Duodenal mucosa (tissue), 2 donors: ENCODE measurements at regions not wholly inside any gene's neighbourhood (a gene's known extent, or its start where the extent isn't known, plus 50 kb on each side); places are given as distances from the start of the nearest gene placed in this dataset.
"Not testable (repeated sequence)": the region's sequence is repeated elsewhere in the genome, so short reads cannot be mapped to it uniquely, and the experiment has no call there.

ENCODE experiments used
- H3K27ac ChIP-seq: one replicate; pipeline ENCODE4 v1.7.0; 2013; ENCODE audit warnings: low read depth, low read length
- H3K27me3 ChIP-seq, 2 donors: one replicate each; pipeline ENCODE4 v1.7.0; 2013; ENCODE audit warnings: low read length in 2 of 2, control low read depth in 1 of 2; ENCODE audit not compliant: insufficient read depth in 2 of 2, control insufficient read depth in 1 of 2
- H3K36me3 ChIP-seq, 2 donors: one replicate each; pipeline ENCODE4 v1.7.0; 2013; ENCODE audit warnings: low read length in 2 of 2, control low read depth in 1 of 2; ENCODE audit not compliant: insufficient read depth in 2 of 2, control insufficient read depth in 1 of 2
- H3K4me1 ChIP-seq, 2 donors: one replicate each; pipeline ENCODE4 v1.7.0; 2013; ENCODE audit warnings: low read length in 2 of 2, control low read depth in 1 of 2; ENCODE audit not compliant: insufficient read depth in 2 of 2, control insufficient read depth in 1 of 2
- H3K4me3 ChIP-seq, 2 donors: one replicate each; pipeline ENCODE4 v1.7.0; 2013; ENCODE audit warnings: low read length in 2 of 2, low read depth in 1 of 2
- H3K9ac ChIP-seq, 2 donors: one replicate each; pipeline ENCODE4 v1.7.0; 2013; ENCODE audit warnings: low read length in 2 of 2, low read depth in 1 of 2
- H3K9me3 ChIP-seq, 2 donors: one replicate each; pipeline ENCODE4 v1.7.0; 2013; ENCODE audit warnings: low read length in 2 of 2, control low read depth in 1 of 2; ENCODE audit not compliant: control insufficient read depth in 1 of 2

- Histone ChIP-seq H3K36me3 (no peaks in the 10 kb centered on the region), H3K27me3 (no peaks in the 10 kb centered on the region), H3K4me3 (no peak overlapping the region), H3K27ac (no peak overlapping the region), H3K9me3 (no peaks in the 10 kb centered on the region), H3K9ac (no peak overlapping the region), H3K4me1 (no peaks in the 10 kb centered on the region)
Observed at GRCh38 chr3:127085576-127085975, 102.7 kb downstream of the PLXNA1 start.

- H3K27me3 ChIP-seq, H3K36me3 ChIP-seq, H3K9me3 ChIP-seq, H3K9ac ChIP-seq, H3K4me1 ChIP-seq, H3K4me3 ChIP-seq, H3K27ac ChIP-seq: not testable (repeated sequence)
Observed at GRCh38 chr3:127086591-127086990, 103.7 kb downstream of the PLXNA1 start.

GRCh38 chr3:127087441-127087840, 104.5 kb downstream of the PLXNA1 start:
- H3K4me3 ChIP-seq: no peak overlapping the region
- no peaks in the 10 kb centered on the region for H3K4me1 ChIP-seq
- no peak overlapping the region for H3K9ac ChIP-seq
- H3K36me3 ChIP-seq: no peaks in the 10 kb centered on the region
- no peaks in the 10 kb centered on the region for H3K27me3 ChIP-seq
- H3K9me3 ChIP-seq: no peaks in the 10 kb centered on the region
- no peak overlapping the region for H3K27ac ChIP-seq

GRCh38 chr3:127088511-127089351, 104.2 kb upstream of the PRR23E start:
- Histone ChIP-seq H3K36me3 (no peaks in the 10 kb centered on the region), H3K27ac (no peak overlapping the region), H3K9ac (no peak overlapping the region), H3K4me1 (no peaks in the 10 kb centered on the region), H3K9me3 (no peaks in the 10 kb centered on the region), H3K4me3 (no peak overlapping the region), H3K27me3 (no peaks in the 10 kb centered on the region)

GRCh38 chr3:127089486-127090145, 103.3 kb upstream of the PRR23E start:
- Histone ChIP-seq H3K27ac (no peak overlapping the region), H3K9ac (no peak overlapping the region), H3K36me3 (no peaks in the 10 kb centered on the region), H3K4me1 (no peaks in the 10 kb centered on the region), H3K4me3 (no peak overlapping the region), H3K27me3 (no peaks in the 10 kb centered on the region), H3K9me3 (no peaks in the 10 kb centered on the region)

- Histone ChIP-seq H3K4me3 (no peak overlapping the region), H3K27me3 (no peaks in the 10 kb centered on the region), H3K4me1 (no peaks in the 10 kb centered on the region), H3K27ac (no peak overlapping the region), H3K36me3 (no peaks in the 10 kb centered on the region), H3K9me3 (no peaks in the 10 kb centered on the region), H3K9ac (no peak overlapping the region)
Observed at GRCh38 chr3:127090218-127091160, 102.4 kb upstream of the PRR23E start.

GRCh38 chr3:127091376-127091775, 101.6 kb upstream of the PRR23E start:
- Histone ChIP-seq H3K36me3 (no peaks in the 10 kb centered on the region), H3K27me3 (no peaks in the 10 kb centered on the region), H3K9me3 (no peaks in the 10 kb centered on the region), H3K27ac (no peak overlapping the region), H3K4me3 (no peak overlapping the region), H3K4me1 (no peaks in the 10 kb centered on the region), H3K9ac (no peak overlapping the region)

GRCh38 chr3:127092368-127092767, 100.6 kb upstream of the PRR23E start:
- Histone ChIP-seq H3K36me3 (no peaks in the 10 kb centered on the region), H3K4me3 (no peak overlapping the region), H3K27me3 (no peaks in the 10 kb centered on the region), H3K9ac (no peak overlapping the region), H3K27ac (no peak overlapping the region), H3K9me3 (no peaks in the 10 kb centered on the region), H3K4me1 (no peaks in the 10 kb centered on the region)

GRCh38 chr3:127092776-127093175, 100.2 kb upstream of the PRR23E start:
- no peaks in the 10 kb centered on the region for H3K27me3 ChIP-seq
- H3K4me1 ChIP-seq: no peaks in the 10 kb centered on the region
- no peak overlapping the region for H3K4me3 ChIP-seq
- H3K36me3 ChIP-seq: no peaks in the 10 kb centered on the region
- no peaks in the 10 kb centered on the region for H3K9me3 ChIP-seq
- H3K27ac ChIP-seq: no peak overlapping the region
- no peak overlapping the region for H3K9ac ChIP-seq

GRCh38 chr3:127093312-127093711, 99.6 kb upstream of the PRR23E start:
- Histone ChIP-seq H3K9me3 (no peaks in the 10 kb centered on the region), H3K36me3 (no peaks in the 10 kb centered on the region), H3K27ac (no peak overlapping the region), H3K4me1 (no peaks in the 10 kb centered on the region), H3K27me3 (no peaks in the 10 kb centered on the region), H3K9ac (no peak overlapping the region), H3K4me3 (no peak overlapping the region)
